GM21717 (cell line): ENCODE measurements at regions not wholly inside any gene's neighbourhood (a gene's known extent, or its start where the extent isn't known, plus 50 kb on each side); places are given as distances from the start of the nearest gene placed in this dataset.
"Not testable (repeated sequence)": the region's sequence is repeated elsewhere in the genome, so short reads cannot be mapped to it uniquely, and the experiment has no call there.

Source experiments
- ATAC-seq: cut with Tn5 transposase; IDR thresholded peaks from one replicate; pipeline ENCODE4 v1.9.1; 2021; ENCODE audit warnings: mild to moderate bottlenecking, moderate library complexity; ENCODE audit not compliant: unreplicated experiment

DNA sequence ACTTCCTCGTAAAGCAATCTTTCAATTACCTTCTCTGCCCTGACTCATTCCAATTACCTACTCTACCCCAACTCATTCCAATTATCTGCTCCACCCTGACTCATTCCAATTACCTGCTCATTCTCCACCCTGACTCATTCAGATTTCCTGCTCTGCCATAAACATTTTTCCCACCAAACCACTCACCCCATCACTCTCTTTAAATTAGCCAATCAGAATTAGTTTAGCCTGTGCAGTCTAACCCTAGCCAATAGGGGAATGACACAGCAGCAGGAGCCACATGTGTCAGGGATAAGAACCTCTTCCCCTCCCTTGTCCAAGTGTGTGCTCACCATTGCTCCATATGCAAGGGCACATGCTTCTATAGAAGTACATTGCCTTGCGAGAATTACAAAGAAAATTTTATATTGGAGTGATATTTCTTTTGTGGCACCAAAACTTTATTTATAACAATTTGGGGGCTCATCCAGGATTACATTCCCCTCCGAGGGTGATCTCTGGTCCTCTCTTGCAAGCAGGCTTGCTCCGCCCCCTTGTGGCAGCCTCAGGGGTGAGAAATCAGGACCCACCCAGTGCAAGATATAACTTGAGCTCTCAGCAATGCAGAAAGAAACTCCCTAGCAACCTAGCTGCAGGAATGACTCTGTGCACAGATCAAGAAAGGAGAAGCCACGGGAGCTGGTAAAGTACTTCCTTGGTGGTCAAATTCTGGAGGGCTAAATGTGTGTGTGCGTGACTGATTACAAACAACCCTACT lies 551.9 kb upstream of the EYS start:
- not testable (repeated sequence) for ATAC-seq

DNA sequence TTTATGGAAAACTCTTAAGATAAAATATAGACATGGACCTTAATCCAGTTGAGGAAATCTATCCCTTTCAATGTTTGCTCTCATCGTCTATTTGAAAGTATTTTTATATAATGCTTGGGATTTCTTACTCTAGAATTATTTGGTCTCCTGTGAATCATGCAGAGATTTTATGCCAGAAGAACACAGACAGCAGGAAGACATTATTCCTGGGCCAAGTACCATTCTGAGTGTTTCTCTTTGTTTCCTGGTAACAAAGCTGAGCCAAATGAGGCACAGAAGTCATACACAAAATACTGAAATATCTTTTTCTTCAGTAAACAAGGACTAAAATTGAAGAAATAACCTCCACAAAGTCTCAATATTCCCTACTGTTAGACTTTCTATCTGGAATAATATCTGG lies 538.2 kb upstream of the EYS start:
- ATAC-seq = no peak

DNA sequence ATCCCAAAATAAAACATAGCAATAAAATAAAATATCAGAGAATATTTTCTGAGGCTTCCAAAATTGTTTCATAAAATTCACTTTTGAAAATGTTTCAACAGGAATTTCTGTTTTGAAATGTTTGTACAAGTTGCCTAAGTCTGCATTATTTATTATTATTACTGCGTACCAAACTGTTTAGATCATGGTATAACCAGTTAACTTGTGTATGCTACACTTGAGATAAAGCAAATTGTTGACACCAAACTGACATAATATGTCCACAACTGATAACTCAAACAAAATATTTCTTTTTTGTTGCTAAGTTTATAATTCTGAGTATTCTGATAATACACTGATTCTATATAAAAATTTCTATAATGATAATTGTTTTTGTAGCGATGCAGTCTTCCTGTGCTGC lies 531.8 kb upstream of the EYS start:
- ATAC-seq = no peak

DNA sequence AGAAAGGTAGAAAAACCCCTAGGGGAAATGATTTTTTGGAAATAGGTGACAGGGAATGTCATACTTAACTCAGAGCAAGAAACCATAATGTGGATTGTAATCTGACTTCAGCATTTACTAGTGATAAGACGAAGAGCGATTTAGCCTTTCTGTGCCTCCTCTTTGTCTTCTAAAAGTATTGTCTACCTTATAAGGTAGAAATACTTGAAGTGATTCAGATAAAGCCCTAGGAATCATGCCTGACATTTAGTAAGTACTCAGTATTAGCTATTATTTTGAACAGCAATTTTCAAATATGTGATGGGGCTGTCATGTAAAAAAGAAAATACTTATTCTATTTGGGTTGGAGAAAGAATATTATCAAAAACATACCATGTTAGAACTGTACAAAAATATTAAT lies 525.9 kb upstream of the EYS start:
- ATAC-seq = no peak

DNA sequence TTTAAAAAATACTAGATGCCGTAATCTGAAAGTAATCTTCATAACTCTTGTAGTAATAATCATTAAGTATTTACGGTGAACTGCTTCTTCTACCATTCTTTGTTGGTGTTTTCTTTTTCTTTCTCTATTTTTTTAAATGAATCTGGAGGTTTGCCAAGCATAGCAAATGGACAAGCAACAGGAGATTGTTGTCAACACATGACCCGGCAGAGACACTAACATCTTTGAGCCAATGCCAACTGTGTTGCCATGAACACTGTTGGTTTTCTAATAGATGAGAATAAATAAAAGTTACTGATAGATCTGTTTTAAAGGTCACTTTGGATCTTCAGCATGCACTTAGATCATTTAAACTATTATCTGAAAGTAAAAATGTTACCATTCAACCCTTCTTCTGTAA lies 523.6 kb upstream of the EYS start:
- ATAC-seq = no peak

DNA sequence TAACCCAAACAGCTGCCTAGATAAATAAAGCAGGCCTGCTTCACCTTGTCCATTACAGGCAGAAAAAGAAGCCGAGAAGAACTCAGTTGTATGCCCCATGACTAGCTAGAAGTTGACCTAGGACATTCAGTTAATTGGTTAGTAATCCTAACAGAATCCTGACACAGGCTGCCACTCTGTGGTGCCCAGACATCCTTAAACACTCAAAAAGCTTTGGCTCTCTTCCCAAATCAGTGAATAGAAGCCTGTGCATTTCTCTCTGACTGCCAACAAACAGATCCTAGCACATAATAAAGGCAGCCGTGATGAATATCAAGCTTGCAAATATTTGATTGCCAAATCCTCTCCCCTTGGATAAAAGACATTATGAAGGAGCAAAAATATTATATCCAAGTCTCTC lies 519.1 kb upstream of the EYS start:
- no peak for ATAC-seq

DNA sequence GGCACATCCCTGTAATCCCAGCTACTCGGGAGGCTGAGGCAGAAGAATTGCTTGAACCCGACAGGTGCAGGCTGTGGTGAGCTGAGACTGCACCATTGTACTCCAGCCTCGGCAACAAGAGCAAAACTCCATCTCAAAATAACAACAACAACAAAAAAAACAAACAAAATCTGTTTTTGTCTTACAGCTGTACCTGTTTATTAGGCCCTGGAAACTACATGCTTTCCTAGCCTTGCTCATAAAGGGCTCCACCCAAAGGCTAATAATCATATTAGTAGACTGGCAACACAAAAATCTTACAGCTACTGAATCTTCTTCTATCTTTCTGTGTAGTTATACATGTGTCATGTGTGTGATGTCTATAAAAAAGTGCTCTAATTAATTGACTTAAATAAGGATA lies 503.9 kb upstream of the EYS start:
- no peak for ATAC-seq

DNA sequence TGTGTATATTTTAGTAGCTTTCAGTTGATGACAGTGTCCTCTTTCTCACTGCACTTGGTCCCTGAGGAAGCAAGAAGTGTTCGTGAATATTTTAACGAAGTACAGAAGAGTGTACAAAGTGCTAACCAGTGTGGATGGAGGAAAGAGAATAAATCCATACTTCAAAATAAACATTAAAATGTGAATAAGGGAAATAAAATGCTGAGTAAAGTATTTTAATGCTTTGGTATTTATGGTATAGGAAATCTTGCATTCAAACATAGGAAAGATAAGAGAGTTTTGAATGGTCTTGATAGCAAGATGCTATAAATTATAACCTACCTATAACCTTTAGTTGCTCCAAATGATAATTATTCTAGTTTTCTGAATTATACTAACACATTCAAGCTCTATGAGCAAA lies 493.4 kb upstream of the EYS start:
- ATAC-seq = no peak

DNA sequence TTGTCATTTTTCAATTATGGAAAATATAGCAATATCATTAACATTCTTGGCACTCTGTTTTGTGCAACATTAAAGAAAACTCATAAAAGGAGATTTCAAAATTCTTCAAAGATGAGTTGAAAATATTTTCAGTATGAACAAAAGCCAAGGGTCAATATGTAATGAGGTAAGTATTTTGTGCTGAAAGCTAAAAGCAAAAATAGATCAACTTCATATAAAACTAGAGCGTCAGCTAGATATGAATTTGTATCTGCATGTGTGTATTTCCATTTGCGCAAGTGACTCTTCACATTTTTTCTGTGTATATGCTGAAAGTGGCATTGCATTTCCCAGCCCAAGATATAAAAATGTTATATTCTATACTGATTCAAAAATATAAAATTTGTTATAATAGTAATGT lies 492.1 kb upstream of the EYS start:
- ATAC-seq = no peak

DNA sequence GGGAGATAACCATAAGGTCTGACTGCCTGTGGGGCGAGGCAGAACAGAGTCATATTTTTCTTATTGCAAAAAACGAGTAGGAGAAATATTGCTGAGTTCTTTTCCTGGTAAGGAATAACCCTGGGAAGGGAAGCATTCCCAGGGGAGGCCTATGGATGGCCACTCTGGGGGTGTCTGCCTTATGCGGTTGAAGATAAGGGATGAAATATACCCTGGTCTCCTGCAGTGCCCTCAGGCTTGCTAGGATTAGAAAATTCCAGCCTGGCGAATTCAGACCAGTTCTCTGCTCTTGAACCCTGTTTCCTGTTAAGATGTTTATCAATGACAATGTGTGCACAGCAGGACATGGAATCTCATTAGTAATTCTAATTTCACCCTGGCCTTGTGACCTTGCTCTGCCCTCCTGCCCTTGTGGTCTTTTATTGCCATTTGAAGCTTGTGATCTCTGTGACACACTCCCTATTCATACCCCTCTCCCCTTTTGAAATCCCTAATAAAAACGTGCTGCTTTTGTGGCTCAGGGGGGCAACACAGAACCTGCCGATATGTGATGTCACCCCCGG lies 491.1 kb upstream of the EYS start:
- no peak for ATAC-seq

DNA sequence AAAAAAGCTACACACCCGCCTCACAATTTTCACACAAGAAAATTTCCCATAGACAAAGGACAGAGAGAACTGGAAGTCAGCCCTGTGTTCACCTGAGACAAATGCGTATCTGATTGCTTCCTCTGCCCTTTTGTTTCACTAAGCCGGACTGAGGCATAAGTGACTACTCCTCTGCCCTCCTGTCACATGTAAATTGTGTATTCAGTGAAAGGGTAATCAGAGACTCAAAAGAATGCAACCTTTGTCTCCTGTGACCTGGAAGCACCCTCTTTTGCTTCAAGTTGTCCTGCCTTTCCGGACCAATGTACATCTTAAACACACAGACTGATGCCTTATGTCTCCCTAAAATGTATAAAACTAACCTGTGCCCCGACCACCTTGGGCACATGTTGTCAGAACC lies 483.8 kb upstream of the EYS start:
- ATAC-seq = no peak

DNA sequence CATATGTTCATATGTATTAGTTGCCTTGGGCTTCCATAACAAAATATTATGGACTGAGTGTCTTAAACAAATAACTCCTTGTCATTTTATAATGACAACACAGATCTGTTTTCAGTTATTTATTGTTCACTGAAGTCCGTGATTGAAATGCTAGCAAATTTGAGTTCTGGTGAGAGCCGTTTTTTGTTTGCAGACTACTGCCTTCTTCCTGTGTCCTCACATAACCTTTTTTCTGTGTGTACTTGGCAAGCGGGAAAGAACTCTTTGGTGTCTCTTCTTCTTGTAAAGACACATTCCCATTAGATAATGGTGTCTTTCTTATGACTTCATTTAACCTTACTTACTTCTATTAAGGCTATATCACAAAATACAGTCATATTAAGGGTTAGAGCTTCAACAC lies 482.9 kb upstream of the EYS start:
- ATAC-seq = no peak

DNA sequence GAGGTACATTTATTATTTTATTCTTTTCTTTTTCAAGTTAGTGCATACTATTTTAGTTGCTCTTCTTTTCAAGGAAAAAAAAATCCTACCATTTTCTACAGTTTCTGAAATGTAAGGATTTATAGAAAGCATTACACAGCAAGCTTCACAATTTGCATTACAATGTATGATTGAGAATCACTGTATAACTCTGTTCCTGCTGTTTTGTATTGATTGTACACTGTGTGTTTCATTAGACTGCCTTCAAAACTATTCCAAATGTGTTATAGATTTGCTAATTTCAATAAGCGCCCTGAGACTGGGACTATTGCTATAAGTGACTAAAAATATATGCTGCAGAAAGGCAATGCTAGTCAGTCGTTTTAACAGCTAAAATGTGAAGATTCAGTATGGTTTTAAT lies 479.7 kb upstream of the EYS start:
- ATAC-seq = no peak

DNA sequence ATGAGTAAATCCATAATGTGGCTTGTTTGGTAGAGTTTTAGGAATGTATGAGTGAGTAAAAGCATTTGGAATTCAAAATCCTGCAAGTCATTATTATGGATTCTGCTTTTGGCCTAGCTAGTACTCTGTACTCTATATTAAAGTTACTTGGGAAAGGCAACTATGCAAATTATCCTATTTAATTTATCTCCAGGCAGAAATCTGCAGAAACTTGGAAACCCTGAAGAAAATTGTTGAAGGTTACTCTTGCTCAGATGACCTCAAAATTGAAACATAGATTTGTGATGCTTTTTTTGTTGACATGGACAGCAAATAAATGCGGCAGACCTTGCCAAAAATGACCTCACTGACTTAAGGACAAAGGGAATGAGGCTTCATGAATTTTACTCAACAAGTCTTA lies 477.1 kb upstream of the EYS start:
- no peak for ATAC-seq

DNA sequence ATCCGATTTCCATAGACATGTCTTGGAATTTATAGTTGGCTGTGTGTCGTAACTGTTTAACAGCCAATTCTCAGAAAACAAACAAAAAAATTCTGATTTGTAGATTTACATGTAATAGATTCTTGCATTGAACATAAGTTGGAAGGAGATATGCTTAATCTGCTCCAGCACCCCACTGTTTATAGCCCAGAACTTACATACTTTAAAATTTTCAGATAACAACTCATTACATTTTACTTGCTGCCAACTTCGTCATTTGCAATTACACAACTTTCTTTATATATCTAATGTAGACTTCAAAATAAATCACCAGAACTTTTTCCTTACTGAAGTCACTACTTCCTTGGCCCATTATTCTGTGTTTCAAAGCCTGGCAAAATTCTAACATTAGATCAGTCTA lies 472.3 kb upstream of the EYS start:
- no peak for ATAC-seq

DNA sequence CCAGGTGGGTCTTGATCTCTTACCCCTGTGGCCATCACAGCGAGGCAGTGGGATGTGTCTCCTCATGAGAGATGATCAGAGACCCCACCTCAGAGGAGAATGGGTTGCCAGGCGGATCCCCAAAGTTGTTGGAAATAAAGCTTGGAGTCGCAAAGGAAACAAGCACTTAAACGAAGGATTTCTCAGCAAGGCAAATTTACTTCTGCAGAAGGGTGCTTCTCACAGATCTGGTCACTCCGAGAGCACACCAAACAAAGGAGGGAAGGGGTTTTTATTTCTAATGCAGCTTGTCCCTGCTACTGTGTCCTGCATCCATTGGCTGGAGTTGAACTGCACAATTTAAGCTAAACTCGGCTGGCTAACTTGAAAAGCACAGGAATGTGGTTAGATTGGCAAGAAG lies 466.6 kb upstream of the EYS start:
- no peak for ATAC-seq

DNA sequence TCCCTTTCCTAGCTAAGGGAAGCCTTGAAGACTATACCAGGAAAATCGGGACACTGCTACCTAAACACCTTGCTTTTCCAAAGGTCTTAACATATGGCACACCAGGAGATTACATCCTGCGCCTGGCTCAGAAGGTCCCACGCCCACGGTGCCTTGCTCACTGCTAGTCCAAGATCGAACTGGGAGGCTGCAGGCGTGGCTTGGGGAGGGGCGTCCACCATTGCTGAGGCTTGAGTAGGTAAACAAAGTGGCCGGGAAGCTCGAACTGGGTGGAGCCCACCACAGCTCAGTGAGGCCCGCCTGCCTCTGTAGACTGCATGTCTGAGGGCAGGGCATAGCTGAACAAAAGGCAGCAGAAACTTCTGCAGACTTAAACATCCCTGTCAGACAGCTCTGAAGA lies 459.7 kb upstream of the EYS start:
- ATAC-seq = not testable (repeated sequence)

DNA sequence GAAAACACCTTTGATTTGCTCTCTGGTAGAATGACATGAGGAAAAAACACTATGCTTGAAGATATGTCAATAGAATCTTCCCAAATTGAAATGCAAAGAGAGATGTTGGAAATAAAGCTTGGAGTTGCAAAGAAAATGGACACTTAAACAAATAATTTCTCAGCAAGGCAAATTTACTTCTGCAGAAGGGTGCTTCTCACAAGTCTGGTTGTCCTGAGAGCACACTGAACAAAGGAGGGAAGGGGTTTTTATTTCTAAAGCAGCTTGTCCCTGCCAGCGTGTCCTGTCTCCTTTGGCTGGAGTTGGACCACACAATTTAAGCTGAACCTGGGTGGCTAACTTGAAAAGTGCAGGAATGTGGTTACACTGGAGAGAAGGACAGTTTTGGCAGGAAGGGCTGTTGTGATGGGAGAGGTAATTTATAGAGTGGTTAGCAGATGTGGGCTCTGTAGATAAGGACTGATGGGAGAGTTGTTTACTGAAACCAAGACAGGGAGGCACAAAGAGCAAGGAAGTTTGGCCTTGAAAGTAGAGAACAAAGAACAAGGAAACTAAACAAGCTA lies 454.6 kb upstream of the EYS start:
- ATAC-seq = no peak

DNA sequence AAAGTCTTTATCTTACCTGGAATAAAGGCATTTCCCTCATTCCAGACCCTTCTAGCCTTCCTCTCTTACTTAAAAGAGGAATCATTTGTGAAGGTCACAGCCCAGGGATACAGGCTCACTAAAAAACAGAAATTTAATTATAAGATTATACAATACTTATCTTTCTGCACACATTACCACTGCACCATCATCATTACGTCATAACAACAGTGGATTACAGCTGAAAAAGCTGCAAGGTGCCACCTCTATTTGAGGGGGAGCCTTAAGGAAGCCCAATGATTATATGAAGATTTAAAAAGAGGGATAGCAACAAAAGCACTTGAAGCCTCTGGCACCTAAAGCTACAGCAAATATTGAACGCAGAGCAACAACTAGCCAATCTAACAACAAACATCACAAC lies 452.9 kb upstream of the EYS start:
- no peak for ATAC-seq

DNA sequence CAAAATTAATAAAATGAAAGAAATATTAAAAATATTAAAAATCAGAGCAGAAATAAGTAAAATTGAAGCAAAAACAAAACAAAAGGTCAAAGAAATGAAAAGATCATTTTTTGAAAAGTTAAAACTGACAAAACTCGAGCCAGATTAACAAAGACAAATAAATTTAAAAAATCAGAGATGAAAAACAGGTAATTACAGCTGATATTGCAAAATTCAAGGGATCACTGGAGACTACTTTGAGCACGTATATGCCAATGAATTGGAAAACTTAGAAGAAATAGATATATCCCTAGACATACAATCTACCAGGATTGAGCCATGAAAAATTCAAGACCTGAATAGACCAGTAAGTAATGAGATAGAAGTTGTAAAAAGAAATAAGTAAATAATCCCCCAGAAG lies 446.2 kb upstream of the EYS start:
- ATAC-seq = no peak

DNA sequence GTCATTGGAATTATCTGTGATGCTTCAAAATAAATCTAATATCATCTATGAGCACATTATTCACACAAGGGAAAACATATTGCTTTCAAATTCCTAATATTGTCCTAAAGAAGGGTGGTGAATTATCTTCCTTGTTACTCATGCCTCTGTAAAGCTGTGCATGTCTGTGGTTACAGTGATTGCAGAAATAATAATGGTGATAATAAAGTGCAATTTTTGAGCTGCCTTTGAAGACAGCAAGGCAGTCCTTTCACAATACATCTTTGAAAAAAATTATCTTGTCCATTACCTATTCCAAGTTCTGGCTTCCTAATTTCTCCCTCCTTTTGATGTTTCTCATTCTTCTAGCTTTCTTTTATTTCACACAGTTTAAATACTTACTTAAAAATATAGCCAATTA lies 442.1 kb upstream of the EYS start:
- no peak for ATAC-seq

DNA sequence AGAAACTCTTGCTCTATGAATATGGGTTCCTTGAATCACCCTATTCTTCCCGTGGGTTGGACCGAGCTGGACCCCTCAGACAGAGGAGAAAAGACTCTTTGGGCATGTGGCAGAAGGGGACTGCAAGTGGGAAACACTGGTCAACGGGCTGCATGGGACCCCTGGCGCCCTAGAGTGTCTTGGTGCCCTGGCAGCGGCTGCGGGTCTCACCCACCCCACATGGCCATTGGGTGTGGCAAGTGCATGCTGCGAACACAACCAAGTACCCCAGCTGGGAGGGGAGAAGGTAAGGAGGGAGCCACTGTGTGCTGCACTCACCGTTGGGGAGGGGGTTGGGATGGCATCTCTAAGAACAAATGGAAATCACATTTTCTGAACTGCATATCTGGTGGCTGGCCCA lies 438.8 kb upstream of the EYS start:
- ATAC-seq = no peak

DNA sequence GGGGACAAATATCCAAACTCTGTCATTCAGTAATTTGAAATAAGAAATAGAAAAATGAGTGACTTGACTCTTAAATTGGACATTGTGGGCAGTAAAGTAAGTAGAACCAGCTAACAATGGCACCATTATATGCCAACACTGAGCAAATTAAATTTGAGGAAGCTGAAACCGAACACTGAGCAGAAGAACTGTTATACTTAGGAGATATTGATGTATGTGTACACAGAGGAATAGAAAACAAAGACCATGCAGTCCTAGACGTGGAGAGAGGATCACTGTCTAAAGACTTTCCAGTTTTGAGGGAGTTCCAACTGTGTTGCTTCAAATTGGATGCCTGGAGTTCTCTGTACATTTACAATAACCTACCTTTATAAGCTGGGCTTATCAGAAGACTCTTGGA lies 427.0 kb upstream of the EYS start:
- ATAC-seq = no peak
